GM23338 (cell line): ENCODE measurements at regions not wholly inside any gene's neighbourhood (a gene's known extent, or its start where the extent isn't known, plus 50 kb on each side); places are given as distances from the start of the nearest gene placed in this dataset.

Source experiments
- CREB1 ChIP-seq: fragments of 250-450 bp; sonication (Bioruptor Pico); IDR thresholded peaks from 2 replicates; pipeline ENCODE4 v1.5.0; 2020; ENCODE audit warnings: low read depth, mild to moderate bottlenecking, moderate library complexity
- CTCF ChIP-seq, 2 experiments: fragments of 200-600 bp in 1 of 2; sonication (generic) in 1 of 2; conservative IDR thresholded peaks; 2 replicates each; pipeline versions ENCODE4 v1.5.1 to v1.6.1; 2016 to 2017; ENCODE audit warnings: antibody characterized with exemption in 2 of 2, low read depth in 2 of 2, mild to moderate bottlenecking in 2 of 2, moderate library complexity in 1 of 2
- ETS1 ChIP-seq: IDR thresholded peaks from 2 replicates; pipeline ENCODE4 v1.6.1; 2016; ENCODE audit warnings: antibody characterized with exemption
- EZH2 ChIP-seq: fragments of 200-600 bp; sonication (generic); IDR thresholded peaks from one replicate; pipeline ENCODE4 v1.8.0; 2017; ENCODE audit warnings: antibody characterized with exemption, mild to moderate bottlenecking, low read depth; ENCODE audit not compliant: unreplicated experiment
- EZH2phosphoT487 ChIP-seq: fragments of 200-600 bp; sonication (generic); IDR thresholded peaks from one replicate; pipeline ENCODE4 v1.8.1; 2018; ENCODE audit warnings: antibody characterized with exemption; ENCODE audit not compliant: unreplicated experiment
- JUNB ChIP-seq: IDR thresholded peaks from one replicate; pipeline ENCODE4 v1.6.1; 2016; ENCODE audit warnings: antibody characterized with exemption; ENCODE audit not compliant: unreplicated experiment
- NANOG ChIP-seq: IDR thresholded peaks from 2 replicates; pipeline ENCODE4 v1.6.1; 2016; ENCODE audit warnings: antibody characterized with exemption, borderline replicate concordance
- POLR2AphosphoS5 ChIP-seq: IDR thresholded peaks from 2 replicates; pipeline ENCODE4 v1.6.1; 2016; ENCODE audit warnings: antibody characterized with exemption, low read depth
- REST ChIP-seq: IDR thresholded peaks from one replicate; pipeline ENCODE4 v1.6.1; 2018; ENCODE audit warnings: antibody characterized with exemption; ENCODE audit not compliant: unreplicated experiment
- STAT1 ChIP-seq: IDR thresholded peaks from one replicate; pipeline ENCODE4 v1.6.1; 2016; ENCODE audit warnings: antibody characterized with exemption; ENCODE audit not compliant: unreplicated experiment
- ZNF114 ChIP-seq: fragments of 250-450 bp; sonication (Bioruptor Pico); IDR thresholded peaks from 2 replicates; pipeline ENCODE4 v1.5.0; 2020; ENCODE audit warnings: mild to moderate bottlenecking, moderate library complexity
- ZNF331 ChIP-seq: fragments of 250-450 bp; sonication (Bioruptor Pico); IDR thresholded peaks from 2 replicates; pipeline ENCODE4 v1.5.0; 2020; ENCODE audit warnings: low read depth, mild to moderate bottlenecking, moderate library complexity
- ZNF462 ChIP-seq: fragments of 250-450 bp; sonication (Bioruptor Pico); IDR thresholded peaks from 2 replicates; pipeline ENCODE4 v1.5.0; 2020; ENCODE audit warnings: mild to moderate bottlenecking, moderate library complexity

GRCh38 chr7:114761973-114762372 is 159.9 kb upstream of the MDFIC start:
- TF ChIP-seq EZH2phosphoT487, result no peak
- TF ChIP-seq POLR2AphosphoS5, result no peak
- TF ChIP-seq EZH2, result no peak
- no peak for TF ChIP-seq CTCF (conservative IDR thresholded peaks at IDR 0.05; ENCODE audit: low read depth in 2 of 2)
- TF ChIP-seq ZNF331 (CRISPR knock-in tag), result no peak
- no peak for TF ChIP-seq ETS1
- TF ChIP-seq STAT1, result no peak
- TF ChIP-seq REST, result no peak
- TF ChIP-seq ZNF114, result no peak
- no peak for TF ChIP-seq CREB1
- TF ChIP-seq JUNB, result no peak
- TF ChIP-seq ZNF462 (CRISPR knock-in tag), result no peak
- no peak for TF ChIP-seq NANOG
